WERI-Rb-1 (cell line): ENCODE measurements at regions not wholly inside any gene's neighbourhood (a gene's known extent, or its start where the extent isn't known, plus 50 kb on each side); places are given as distances from the start of the nearest gene placed in this dataset.

Experiments used
- DNase-seq: peaks from one replicate; pipeline ENCODE4 v3.0.0-alpha.2; 2020
- H3K27ac ChIP-seq: fragments of 250-450 bp; sonication (Bioruptor Pico); 2 replicates; pipeline ENCODE4 v1.5.1; 2020; ENCODE audit warnings: mild to moderate bottlenecking, moderate library complexity
- H3K27me3 ChIP-seq: fragments of 250-450 bp; sonication (Bioruptor Pico); 2 replicates; pipeline ENCODE4 v1.5.1; 2021; ENCODE audit warnings: mild to moderate bottlenecking, low read depth, moderate library complexity; ENCODE audit not compliant: insufficient read depth, severe bottlenecking
- H3K36me3 ChIP-seq: fragments of 250-450 bp; sonication (Bioruptor Pico); 2 replicates; pipeline ENCODE4 v1.5.1; 2020; ENCODE audit warnings: mild to moderate bottlenecking, moderate library complexity
- H3K4me3 ChIP-seq: 2 replicates; pipeline ENCODE4 v1.5.1; 2011; ENCODE audit warnings: low read depth, mild to moderate bottlenecking, control low read depth, low read length
- H3K9me3 ChIP-seq: fragments of 250-450 bp; sonication (Bioruptor Pico); 2 replicates; pipeline ENCODE4 v1.5.1; 2021; ENCODE audit warnings: mild to moderate bottlenecking, moderate library complexity; ENCODE audit not compliant: severe bottlenecking
- TF ChIP-seq, protein P1 (sequence below): IDR thresholded peaks from 2 replicates; pipeline ENCODE4 v1.5.1; 2011; ENCODE audit warnings: low read depth, mild to moderate bottlenecking, control low read depth, inconsistent platforms, low read length

DNA sequence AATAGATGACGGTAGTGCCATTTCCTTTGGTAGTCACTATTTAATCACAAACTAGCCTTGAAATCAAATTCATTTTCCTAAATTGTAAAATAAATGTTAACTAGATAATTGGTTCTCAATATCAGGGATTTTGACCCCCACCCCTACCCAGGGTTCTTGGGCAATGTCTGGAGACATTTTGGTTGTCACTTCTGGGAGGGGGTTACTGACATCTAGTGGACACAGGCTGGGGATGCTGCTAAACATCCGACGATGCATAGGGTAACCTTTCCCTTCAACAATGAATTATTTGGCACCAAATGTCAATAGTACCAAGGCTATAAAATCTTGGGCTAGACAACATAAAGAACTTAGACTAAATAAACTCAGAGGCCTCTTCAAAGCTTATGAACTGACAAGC lies 285.8 kb upstream of the TRPC5 start:
- Histone ChIP-seq H3K36me3 (no peaks in the 10 kb centered on the region), H3K9me3 (no peaks in the 10 kb centered on the region), H3K27ac (no peak overlapping the region), H3K27me3 (peaks cover 2% of the 10 kb centered on the region), H3K4me3 (no peak overlapping the region)
- TF ChIP-seq, protein P1, sequence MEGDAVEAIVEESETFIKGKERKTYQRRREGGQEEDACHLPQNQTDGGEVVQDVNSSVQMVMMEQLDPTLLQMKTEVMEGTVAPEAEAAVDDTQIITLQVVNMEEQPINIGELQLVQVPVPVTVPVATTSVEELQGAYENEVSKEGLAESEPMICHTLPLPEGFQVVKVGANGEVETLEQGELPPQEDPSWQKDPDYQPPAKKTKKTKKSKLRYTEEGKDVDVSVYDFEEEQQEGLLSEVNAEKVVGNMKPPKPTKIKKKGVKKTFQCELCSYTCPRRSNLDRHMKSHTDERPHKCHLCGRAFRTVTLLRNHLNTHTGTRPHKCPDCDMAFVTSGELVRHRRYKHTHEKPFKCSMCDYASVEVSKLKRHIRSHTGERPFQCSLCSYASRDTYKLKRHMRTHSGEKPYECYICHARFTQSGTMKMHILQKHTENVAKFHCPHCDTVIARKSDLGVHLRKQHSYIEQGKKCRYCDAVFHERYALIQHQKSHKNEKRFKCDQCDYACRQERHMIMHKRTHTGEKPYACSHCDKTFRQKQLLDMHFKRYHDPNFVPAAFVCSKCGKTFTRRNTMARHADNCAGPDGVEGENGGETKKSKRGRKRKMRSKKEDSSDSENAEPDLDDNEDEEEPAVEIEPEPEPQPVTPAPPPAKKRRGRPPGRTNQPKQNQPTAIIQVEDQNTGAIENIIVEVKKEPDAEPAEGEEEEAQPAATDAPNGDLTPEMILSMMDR: peak; percentile 72
- peak; percentile 39 for DNase-seq

DNA sequence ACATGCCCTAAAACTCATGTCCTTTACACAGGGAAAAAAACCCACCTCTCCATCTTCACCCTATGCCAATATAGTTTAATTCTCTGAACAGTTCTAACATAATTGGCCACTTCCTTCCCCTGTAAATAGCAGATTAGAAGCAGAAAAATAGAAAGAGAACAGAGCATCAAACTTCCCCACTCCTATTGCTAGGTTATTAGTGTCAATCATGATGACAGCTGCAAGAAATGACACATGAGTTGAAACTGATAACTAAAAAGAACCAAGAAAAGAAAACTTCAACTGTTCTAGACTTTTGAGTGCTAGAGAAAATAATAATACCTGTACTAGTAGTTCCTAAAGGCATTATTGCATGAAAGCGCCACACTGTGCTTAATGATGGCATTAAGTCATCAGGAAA lies 284.5 kb upstream of the TRPC5 start:
- H3K36me3 ChIP-seq: no peaks in the 10 kb centered on the region
- TF ChIP-seq, protein P1: no peak
- no peaks in the 10 kb centered on the region for H3K9me3 ChIP-seq
- no peak for DNase-seq
- H3K27me3 ChIP-seq: peaks cover 2% of the 10 kb centered on the region
- no peak overlapping the region for H3K4me3 ChIP-seq
- no peak overlapping the region for H3K27ac ChIP-seq

DNA sequence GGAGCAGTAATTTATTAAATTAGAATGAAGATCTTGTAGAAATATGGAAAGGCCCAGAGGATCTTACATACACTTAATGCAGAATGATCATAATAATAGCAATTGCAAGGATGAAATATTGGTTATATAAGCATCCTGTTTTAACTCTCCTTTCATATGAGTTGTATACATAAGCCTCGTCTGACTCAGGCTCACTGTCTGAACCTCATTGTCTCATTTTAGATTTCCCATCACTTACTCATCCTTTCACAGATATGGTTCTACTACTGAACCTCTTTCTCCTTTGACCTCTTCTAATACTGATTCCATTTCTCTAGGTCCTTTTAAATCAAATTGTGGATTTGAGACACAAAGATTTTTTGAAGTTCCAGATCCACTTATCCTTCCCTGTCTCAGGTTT lies 277.3 kb upstream of the TRPC5 start:
- no peaks in the 10 kb centered on the region for H3K9me3 ChIP-seq
- TF ChIP-seq, protein P1: no peak
- no peak for DNase-seq
- no peaks in the 10 kb centered on the region for H3K36me3 ChIP-seq
- H3K4me3 ChIP-seq: no peak overlapping the region
- H3K27me3 ChIP-seq: peaks cover 3% of the 10 kb centered on the region
- H3K27ac ChIP-seq: no peak overlapping the region

DNA sequence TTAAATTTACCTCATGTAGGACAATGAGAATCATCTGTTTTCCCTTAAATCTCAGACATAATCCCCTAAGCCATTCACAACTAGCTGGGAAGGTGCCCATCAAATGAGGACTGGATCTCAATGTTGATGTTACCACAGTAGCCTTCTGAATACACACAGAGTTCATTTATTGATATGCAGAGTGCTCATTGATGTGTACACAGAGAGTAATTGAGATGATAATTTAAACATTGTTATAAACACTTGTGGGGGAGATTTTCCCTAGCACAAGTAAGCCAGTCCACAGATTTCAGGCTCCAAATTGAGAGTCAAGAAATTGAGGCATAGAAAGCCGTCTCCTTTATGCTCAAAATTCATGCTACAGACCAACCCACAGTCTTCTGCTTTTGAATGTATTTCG lies 273.4 kb upstream of the TRPC5 start:
- no peaks in the 10 kb centered on the region for H3K9me3 ChIP-seq
- DNase-seq: no peak
- H3K27me3 ChIP-seq: peaks cover 3% of the 10 kb centered on the region
- H3K36me3 ChIP-seq: no peaks in the 10 kb centered on the region
- no peak overlapping the region for H3K27ac ChIP-seq
- no peak overlapping the region for H3K4me3 ChIP-seq
- TF ChIP-seq, protein P1: no peak

DNA sequence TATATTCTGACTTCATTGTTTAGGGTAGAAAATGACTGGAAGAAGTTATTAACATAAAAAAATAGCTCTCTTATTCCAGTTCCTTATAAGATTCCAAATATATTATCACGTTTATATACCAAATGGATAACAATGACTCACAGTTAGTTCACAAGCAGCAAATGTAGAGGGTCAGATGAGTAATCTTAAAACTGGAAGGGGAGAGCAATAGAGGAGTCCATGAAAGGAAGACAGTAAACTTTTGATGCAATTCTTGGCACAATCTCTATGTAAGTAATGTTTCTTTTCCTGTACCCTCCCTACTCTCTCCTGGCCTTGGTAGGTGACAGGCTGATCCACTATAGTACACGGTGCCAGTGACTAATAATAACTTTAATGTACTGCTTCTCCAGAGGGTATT lies 259.0 kb upstream of the TRPC5 start:
- DNase-seq: no peak
- Histone ChIP-seq H3K27me3 (peaks cover 3% of the 10 kb centered on the region), H3K9me3 (no peaks in the 10 kb centered on the region)

DNA sequence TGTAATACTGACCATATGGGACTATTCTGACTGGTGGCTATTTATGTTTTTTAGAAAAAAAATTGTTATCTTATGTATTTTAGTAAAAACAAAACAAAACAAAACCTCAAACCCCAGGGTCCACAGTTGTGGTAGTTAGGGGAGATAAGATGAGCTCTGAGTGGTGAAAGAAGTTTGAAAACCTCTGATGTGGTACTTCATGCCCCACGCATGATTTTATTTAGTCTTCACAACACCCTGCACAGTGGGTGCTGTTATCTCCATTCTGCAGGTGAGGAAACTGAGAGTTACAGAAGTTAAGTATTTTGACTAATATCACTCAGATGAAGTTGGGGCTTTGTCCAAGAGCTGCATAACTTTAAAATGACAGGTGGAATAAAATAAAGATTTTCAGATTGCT lies 230.6 kb upstream of the TRPC5 start:
- Histone ChIP-seq H3K27ac (no peak overlapping the region), H3K4me3 (no peak overlapping the region), H3K27me3 (no peaks in the 10 kb centered on the region), H3K36me3 (no peaks in the 10 kb centered on the region), H3K9me3 (no peaks in the 10 kb centered on the region)
- DNase-seq: no peak
- TF ChIP-seq, protein P1: no peak

More for the DNA sequence above, 259.0 kb upstream of the TRPC5 start:
- Histone ChIP-seq H3K4me3 (no peak overlapping the region), H3K36me3 (no peaks in the 10 kb centered on the region), H3K27ac (no peak overlapping the region)
- TF ChIP-seq, protein P1: no peak
